Left forelimb (tissue), 1 donor: ENCODE measurements at regions not wholly inside any gene's neighbourhood (a gene's known extent, or its start where the extent isn't known, plus 50 kb on each side); places are given as distances from the start of the nearest gene placed in this dataset.
"Not testable (repeated sequence)": the region's sequence is repeated elsewhere in the genome, so short reads cannot be mapped to it uniquely, and the experiment has no call there.

Experiments used
- DNase-seq: peaks from one replicate; pipeline ENCODE4 v3.0.0-alpha.2; 2018; ENCODE audit warnings: low spot score

- no peak for DNase-seq
These were observed 106.0 kb downstream of the CXCL12 start for GRCh38 chr10:44278837-44279324.

GRCh38 chr10:44268435-44268948 lies 116.4 kb downstream of the CXCL12 start:
- DNase-seq = not testable (repeated sequence)

GRCh38 chr10:44267007-44267406 lies 117.9 kb downstream of the CXCL12 start:
- DNase-seq = no peak

GRCh38 chr10:44264244-44264643 lies 120.7 kb downstream of the CXCL12 start:
- no peak for DNase-seq

- no peak for DNase-seq
These were observed 121.1 kb downstream of the CXCL12 start for GRCh38 chr10:44263771-44264170.

GRCh38 chr10:44262551-44263251 lies 122.2 kb downstream of the CXCL12 start:
- no peak for DNase-seq

GRCh38 chr10:44261710-44262455 lies 123.0 kb downstream of the CXCL12 start:
- no peak for DNase-seq

- no peak for DNase-seq
These were observed 123.6 kb downstream of the CXCL12 start for GRCh38 chr10:44261296-44261695.

- DNase-seq = no peak
These were observed 124.5 kb downstream of the CXCL12 start for GRCh38 chr10:44260286-44260928.

GRCh38 chr10:44259090-44259874 lies 125.6 kb downstream of the CXCL12 start:
- no peak for DNase-seq

GRCh38 chr10:44258460-44259089 lies 126.3 kb downstream of the CXCL12 start:
- DNase-seq = no peak

- DNase-seq = no peak
These were observed 126.9 kb downstream of the CXCL12 start for GRCh38 chr10:44258019-44258418.

- no peak for DNase-seq
These were observed 131.0 kb downstream of the CXCL12 start for GRCh38 chr10:44253769-44254462.

GRCh38 chr10:44252631-44253030 lies 132.3 kb downstream of the CXCL12 start:
- not testable (repeated sequence) for DNase-seq

GRCh38 chr10:44249933-44250332 lies 135.0 kb downstream of the CXCL12 start:
- DNase-seq = not testable (repeated sequence)

GRCh38 chr10:44249490-44249889 lies 135.4 kb downstream of the CXCL12 start:
- no peak for DNase-seq

GRCh38 chr10:44246700-44247099 lies 138.2 kb downstream of the CXCL12 start:
- not testable (repeated sequence) for DNase-seq

- DNase-seq = not testable (repeated sequence)
These were observed 138.6 kb downstream of the CXCL12 start for GRCh38 chr10:44246287-44246686.

GRCh38 chr10:44245601-44245938 lies 139.3 kb downstream of the CXCL12 start:
- DNase-seq = no peak

- no peak for DNase-seq
These were observed 139.9 kb downstream of the CXCL12 start for GRCh38 chr10:44244745-44245600.
